Epithelial cell of esophagus (primary cell): ENCODE measurements at regions not wholly inside any gene's neighbourhood (a gene's known extent, or its start where the extent isn't known, plus 50 kb on each side); places are given as distances from the start of the nearest gene placed in this dataset.
"Not testable (repeated sequence)": the region's sequence is repeated elsewhere in the genome, so short reads cannot be mapped to it uniquely, and the experiment has no call there.

ENCODE experiments used
- DNase-seq: peaks from one replicate; pipeline ENCODE4 v3.0.0; 2010; ENCODE audit warnings: low read depth
- H3K4me3 ChIP-seq: 2 replicates; pipeline ENCODE4 v1.5.1; 2011; ENCODE audit warnings: mild to moderate bottlenecking, low read length, control low read depth
- TF ChIP-seq, protein P1 (sequence below): IDR thresholded peaks from 2 replicates; pipeline ENCODE4 v1.5.1; 2011; ENCODE audit warnings: low read depth, mild to moderate bottlenecking, low read length, control low read depth, inconsistent platforms; ENCODE audit not compliant: insufficient read depth; ENCODE audit errors: missing control alignments

DNA sequence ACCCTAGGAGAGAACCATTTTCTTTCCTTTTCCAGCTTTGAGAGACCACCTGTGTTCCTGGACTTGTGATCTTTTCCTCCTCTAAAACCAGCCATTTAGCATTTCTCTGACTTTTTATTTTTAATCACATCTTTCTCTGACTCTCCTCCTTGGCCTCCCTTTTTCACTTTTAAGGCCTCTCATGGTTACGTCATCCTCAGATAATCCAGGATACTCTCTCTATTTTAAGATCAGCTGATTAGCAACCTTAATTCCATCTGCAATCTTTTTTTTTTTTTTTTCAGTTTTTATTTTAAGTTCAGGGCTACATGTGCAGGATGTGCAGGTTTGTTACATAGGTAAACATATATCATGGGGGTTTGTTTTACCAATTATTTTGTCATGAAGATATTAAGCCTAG is 54.0 kb downstream of the RFPL4B start:
- DNase-seq = no peak

DNA sequence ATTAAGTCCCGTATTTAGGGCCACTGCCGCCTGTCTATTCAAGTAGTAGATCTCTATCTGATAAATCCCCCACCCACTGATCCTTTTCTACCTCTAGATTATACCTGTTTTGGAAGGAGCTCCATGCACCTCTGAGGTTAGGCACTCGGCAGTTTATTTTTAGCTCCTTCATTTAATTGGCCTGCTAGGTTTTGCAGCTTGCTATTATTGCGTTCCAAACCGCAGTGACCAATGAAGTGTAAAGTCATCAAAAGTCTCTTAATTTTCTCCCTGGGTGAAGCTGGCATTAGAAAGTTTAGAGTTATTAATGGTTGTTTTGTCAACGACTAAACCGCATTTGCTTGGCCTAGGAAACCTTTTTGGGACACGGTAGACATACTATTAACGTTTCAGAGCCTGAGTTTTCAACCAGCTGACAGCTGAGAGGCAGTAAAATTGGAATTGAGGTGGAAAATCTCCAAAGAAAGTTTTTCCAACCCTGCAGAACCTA is 60.0 kb downstream of the RFPL4B start:
- H3K4me3 ChIP-seq = no peak overlapping the region
- no peak for DNase-seq
- TF ChIP-seq, protein P1, sequence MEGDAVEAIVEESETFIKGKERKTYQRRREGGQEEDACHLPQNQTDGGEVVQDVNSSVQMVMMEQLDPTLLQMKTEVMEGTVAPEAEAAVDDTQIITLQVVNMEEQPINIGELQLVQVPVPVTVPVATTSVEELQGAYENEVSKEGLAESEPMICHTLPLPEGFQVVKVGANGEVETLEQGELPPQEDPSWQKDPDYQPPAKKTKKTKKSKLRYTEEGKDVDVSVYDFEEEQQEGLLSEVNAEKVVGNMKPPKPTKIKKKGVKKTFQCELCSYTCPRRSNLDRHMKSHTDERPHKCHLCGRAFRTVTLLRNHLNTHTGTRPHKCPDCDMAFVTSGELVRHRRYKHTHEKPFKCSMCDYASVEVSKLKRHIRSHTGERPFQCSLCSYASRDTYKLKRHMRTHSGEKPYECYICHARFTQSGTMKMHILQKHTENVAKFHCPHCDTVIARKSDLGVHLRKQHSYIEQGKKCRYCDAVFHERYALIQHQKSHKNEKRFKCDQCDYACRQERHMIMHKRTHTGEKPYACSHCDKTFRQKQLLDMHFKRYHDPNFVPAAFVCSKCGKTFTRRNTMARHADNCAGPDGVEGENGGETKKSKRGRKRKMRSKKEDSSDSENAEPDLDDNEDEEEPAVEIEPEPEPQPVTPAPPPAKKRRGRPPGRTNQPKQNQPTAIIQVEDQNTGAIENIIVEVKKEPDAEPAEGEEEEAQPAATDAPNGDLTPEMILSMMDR = no peak

More for the DNA sequence above, 54.0 kb downstream of the RFPL4B start:
- H3K4me3 ChIP-seq = no peak overlapping the region
- TF ChIP-seq, protein P1 = no peak

DNA sequence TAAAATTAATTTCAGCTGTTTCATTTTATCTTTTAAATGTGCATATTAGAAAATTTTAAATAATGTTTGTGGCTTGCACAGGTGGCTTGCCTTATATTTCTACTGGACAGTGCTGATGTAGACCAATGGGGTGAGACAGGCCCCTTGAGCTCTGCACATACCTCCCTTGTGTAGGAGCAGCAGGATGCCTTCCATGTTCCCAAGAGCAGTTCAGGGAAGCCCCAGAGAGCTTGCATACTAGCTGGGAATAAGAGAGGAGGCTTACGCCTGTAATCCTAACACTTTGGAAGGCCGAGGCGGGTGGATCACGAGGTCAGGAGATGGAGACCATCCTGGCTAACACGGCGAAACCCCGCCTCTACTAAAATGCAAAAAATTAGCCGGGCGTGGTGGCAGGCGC is 61.4 kb downstream of the RFPL4B start:
- no peak for DNase-seq
- no peak overlapping the region for H3K4me3 ChIP-seq
- TF ChIP-seq, protein P1 = no peak

DNA sequence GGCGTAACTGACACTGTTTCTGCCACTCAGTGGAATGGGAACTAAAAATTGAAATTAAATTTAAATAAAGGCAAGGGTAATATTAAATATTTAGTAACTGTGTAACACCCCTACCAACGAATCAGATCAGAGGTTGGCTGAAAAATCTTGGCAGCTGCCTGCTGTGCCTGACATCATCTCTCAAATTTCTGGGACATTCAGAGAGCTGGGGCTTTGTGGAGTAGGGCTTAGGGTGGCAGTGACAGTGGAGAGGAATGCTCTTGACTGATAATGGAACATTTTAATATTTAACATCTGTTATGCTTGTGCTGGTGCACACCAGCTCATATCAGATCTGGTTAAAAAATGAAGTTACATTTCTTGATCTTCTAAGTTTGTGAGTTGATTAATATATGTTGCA is 62.2 kb downstream of the RFPL4B start:
- TF ChIP-seq, protein P1 = no peak
- H3K4me3 ChIP-seq = no peak overlapping the region
- no peak for DNase-seq

DNA sequence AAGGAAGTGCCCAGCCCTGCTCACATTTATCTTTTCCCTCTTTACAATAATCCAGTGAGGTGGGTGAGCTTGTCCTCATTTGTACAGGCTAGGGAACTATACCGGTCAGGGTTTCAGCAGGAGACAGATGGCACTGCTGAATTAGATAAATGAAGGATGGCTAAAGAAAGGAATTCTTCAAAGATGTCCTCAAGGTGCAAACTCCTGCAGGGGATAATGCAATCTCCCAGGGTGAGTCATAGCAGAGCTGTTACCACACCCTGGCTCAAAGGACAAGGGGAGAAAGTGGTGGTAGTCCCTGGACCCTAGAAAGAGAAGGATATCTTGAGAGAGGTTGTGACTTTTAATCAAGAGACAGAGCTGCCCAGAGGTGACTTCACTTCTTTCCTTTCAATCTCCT is 66.7 kb downstream of the RFPL4B start:
- DNase-seq = peak; percentile 48
- TF ChIP-seq, protein P1 = no peak
- no peak overlapping the region for H3K4me3 ChIP-seq

DNA sequence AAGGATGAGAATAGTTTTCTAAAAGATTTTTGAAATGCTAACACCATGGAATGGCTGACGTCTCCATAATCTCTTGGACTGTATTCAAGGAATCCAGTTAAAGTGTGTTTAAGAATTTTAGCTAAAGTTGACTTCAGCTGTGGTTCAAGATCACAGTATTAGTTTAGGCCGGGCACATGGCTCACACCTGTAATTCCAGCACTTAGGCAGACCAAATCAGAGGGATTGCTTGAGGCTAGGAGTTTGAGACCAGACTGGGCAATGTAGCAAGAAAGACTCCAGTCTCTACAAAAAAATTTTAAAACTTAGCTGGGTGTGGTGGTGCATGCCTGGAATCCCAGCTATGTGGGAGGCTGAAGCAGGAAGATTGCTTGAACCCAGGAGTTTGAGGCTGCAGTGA is 68.2 kb downstream of the RFPL4B start:
- TF ChIP-seq, protein P1 = no peak
- no peak for DNase-seq

DNA sequence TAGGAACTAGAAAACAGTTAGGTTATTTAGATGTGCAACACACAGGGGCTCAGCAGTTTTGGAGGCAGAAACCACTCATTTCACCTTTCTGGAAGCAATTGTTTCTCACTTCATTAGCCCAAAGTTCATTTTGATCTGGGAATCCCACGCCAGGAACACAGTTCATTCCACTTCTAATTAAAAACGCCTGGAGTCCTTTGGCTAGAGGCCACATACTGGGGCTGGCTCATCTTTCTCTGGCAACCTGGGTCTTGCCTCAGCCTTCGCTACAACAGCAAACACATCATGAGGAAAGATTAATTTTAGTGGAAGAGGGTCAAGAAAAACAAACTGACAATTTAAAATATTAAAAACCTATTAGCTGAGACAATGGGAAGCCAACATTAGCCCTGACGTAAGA is 69.7 kb downstream of the RFPL4B start:
- DNase-seq = no peak
- TF ChIP-seq, protein P1 = no peak
- no peak overlapping the region for H3K4me3 ChIP-seq

More for the DNA sequence above, 68.2 kb downstream of the RFPL4B start:
- no peak overlapping the region for H3K4me3 ChIP-seq

DNA sequence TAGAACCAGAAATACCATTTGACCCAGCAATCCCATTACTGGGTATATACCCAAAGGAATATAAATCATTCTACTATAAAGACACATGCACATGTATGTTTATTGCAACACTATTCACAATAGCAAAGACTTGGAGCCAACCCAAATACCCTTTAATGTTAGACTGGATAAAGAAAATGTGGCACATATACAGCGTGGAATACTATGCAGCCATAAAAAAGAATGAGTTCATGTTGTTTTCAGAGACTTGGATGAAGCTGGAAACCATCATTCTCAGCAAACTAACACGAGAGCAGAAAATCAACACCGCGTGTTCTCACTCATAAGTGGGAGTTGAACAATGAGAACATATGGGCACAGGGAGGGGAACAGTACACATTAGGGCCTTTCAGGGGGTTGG is 79.9 kb downstream of the RFPL4B start:
- DNase-seq, H3K4me3 ChIP-seq: not testable (repeated sequence)
